HG03159 (cell line): ENCODE measurements at regions not wholly inside any gene's neighbourhood (a gene's known extent, or its start where the extent isn't known, plus 50 kb on each side); places are given as distances from the start of the nearest gene placed in this dataset.
"Not testable (repeated sequence)": the region's sequence is repeated elsewhere in the genome, so short reads cannot be mapped to it uniquely, and the experiment has no call there.

Experiments
- ATAC-seq: cut with Tn5 transposase; IDR thresholded peaks from one replicate; pipeline ENCODE4 v1.9.1; 2021; ENCODE audit warnings: mild to moderate bottlenecking, moderate library complexity; ENCODE audit not compliant: unreplicated experiment

GRCh38 chr9:75455444-75455921, 367.2 kb downstream of the OSTF1 start:
- peak; percentile 98 for ATAC-seq

- no peak for ATAC-seq
Observed at GRCh38 chr9:75456698-75457097, 368.4 kb downstream of the OSTF1 start.

DNA sequence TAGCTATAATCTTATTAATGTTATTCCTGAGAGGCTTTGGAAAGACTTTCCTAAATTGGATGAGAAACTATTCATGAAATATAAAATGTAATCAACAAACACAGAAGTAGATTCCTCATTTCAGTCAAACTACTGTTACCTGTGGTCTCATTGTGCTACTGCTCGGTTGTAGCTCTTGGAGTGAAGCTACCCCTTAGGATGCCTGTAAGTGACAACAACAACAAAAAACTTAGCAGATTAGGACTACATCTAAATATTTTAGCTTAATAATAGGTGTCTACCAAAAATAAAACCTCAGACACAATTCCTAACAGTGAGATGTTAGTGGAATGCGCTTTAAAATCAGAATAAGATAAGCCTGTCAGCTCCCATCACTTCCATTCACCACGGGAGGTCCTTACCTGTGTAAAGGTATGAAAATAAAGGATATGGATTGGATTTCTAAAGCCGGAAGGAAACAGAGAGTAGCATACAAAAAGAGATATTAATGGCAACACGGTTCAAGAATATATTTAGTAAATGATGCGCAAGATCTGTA, 369.2 kb downstream of the OSTF1 start:
- ATAC-seq, result no peak

DNA sequence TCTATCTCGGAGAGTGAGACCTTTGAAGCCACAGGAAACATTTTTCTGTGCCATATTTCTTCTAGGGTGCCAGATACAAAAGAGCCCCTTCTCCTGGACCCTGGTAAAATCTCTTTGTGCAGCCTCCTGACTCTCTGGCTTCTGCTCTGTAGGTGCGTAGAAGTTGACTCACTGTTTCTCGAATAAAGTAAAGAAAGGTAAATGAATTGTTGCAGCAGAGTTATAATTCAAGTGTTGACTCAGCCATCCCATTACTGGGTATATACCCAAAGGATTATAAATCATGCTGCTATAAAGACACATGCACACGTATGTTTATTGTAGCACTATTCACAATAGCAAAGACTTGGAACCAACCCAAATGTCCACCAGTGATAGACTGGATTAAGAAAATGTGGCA, 371.0 kb downstream of the OSTF1 start:
- not testable (repeated sequence) for ATAC-seq

DNA sequence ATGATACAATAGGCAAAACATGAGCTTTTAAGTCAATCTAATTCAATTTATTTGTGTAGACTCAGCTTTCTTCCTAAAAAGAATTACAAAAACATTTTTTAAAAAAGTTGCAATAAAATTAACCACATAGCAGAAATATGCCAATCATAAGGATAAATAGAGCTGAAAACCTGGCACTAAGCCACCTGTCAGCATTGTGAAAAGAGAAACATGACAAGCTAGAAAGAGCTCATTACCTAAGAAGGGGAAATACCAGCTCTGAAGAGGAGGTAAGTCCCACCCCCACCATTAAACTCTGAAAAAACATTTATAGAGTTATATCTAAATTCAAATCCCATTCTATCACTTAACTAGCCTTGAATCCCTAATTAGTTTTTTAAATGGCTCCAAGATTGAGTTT, 372.9 kb downstream of the OSTF1 start:
- ATAC-seq, result no peak

- ATAC-seq, result no peak
Observed at GRCh38 chr9:75462866-75463265, 374.6 kb downstream of the OSTF1 start.

- no peak for ATAC-seq
Observed at GRCh38 chr9:75463871-75464270, 375.6 kb downstream of the OSTF1 start.

- no peak for ATAC-seq
Observed at GRCh38 chr9:75464726-75465125, 376.4 kb downstream of the OSTF1 start.

- ATAC-seq, result no peak
Observed at GRCh38 chr9:75467142-75467541, 378.8 kb downstream of the OSTF1 start.

DNA sequence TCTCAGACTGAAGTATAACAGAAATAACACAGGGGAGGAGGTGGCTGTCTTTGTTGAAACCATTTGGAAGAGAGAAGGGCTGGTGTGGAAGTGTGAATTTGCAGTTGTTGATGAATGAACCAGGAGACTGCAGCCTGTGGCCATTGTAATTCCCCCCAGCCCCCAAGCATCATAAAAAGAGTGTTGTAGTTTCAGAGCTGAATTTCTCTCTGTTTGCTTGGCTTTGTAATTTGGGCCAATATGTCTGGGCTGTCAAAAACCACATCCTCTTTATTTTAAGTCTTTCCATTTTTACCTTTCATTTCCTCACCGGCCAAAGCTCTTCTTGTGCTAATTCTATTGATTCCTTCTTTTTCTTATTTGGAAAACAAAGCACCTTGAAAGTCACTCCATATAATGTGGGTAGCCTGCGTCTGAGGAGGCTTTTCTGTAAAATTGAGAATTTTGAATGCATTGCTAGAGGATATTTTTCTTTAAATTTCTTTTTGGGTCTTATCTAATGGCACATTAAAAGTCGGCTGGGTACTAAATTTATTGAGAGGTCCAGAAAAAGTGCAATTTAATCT, 383.3 kb downstream of the OSTF1 start:
- ATAC-seq, result no peak

- ATAC-seq, result no peak
Observed at GRCh38 chr9:75482566-75482965, 394.3 kb downstream of the OSTF1 start.

DNA sequence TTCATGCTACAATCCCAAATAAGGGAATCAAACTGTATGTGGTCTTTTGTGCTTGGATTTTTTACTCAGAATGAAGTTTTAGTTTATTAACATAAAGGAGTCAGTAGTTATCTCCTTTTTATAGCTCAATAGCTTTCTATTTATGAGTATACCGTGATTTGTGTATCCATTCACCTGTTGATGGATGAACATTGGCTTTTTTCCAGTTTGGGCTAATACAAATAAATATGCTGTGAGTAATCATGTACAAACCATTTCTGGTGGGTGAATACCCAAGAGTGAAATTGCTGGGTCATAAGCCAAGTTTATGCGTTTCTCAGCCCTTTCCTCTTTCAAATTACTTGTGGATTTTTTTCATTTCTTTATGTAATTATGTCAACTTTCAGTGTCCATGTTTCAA, 395.3 kb downstream of the OSTF1 start:
- no peak for ATAC-seq

DNA sequence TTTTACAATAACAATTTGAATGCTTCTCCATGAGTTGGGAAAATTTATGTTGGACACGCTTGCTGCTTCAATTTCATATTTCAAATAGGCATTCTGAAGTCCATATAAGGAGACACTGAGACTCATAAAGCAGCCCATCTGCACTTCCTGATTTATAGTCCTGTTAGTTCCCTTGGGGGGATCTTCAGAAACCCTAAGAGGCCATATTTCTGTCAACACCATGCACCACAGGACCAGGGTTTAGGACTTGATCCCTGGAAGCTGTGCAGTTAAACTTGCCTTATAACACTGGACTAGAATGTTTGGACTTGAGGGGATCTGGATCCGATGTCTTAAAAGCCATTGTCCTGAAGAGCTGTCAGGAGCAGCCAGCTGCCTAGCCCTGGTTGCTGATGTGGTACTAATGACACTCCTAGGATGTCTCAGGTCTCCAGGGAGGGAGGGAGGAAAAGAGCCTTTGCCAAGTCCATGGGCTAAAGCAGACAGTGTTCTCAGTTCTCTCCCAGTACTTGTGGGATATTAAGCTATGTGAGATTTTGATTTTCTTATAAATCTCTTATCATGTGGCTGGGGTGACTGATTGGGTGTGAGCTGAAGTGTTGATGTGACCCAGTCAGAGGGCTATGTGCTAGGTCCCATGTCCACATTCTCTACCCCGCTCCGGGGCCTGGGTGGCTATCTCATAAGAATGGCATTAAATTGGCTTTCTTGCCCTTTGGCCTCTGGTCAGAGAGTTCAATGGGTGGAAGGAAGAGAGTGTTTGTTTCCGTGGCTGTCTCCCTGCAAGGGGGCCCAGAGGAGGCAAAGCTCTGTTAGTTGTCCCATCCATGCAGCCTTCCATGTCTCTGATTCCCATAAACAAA, 399.8 kb downstream of the OSTF1 start:
- no peak for ATAC-seq

- ATAC-seq, result no peak
Observed at GRCh38 chr9:75488719-75489110, 400.4 kb downstream of the OSTF1 start.

GRCh38 chr9:75490326-75490725, 400.1 kb upstream of the PCSK5 start:
- no peak for ATAC-seq

GRCh38 chr9:75491533-75491932, 398.9 kb upstream of the PCSK5 start:
- no peak for ATAC-seq

DNA sequence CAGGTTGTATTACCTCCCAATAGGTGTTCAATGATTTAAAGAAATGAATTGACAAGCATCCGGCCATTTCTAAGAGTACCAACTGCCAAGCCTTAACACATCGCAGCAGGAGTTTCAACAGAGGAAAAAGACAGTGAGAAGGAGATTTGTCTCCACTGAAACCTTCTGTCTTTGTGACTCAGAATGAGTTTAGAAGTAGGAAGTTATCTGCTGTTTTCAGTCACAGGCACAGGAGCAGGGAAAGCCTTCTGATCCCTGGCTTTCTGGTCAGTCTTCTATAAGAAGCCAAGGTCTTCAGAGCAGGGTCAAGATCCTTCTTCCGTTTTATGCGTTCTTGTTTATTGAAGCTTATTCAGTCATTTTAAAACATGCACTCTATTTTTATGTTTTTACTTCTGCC, 390.7 kb upstream of the PCSK5 start:
- ATAC-seq, result no peak

- no peak for ATAC-seq
Observed at GRCh38 chr9:75500479-75500878, 390.0 kb upstream of the PCSK5 start.

GRCh38 chr9:75500940-75501339, 389.5 kb upstream of the PCSK5 start:
- ATAC-seq, result not testable (repeated sequence)

DNA sequence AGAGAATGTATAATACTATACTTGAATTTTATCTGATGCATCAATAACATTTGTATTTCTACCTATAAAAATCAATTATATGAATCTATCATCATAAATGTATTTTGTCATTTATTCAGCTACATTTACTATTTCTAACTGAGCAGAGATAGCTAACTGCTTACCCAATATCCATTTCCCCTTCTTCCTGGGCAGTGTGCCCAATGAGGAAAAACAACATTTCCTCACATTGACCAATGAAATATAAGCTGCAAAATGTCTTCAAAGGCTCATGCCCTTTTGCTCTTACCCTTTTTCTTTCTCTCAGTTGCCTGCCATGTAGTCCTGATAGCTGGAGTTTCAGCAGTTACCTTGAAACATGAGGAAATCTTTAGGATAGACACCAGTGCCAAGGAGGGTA, 385.8 kb upstream of the PCSK5 start:
- no peak for ATAC-seq

DNA sequence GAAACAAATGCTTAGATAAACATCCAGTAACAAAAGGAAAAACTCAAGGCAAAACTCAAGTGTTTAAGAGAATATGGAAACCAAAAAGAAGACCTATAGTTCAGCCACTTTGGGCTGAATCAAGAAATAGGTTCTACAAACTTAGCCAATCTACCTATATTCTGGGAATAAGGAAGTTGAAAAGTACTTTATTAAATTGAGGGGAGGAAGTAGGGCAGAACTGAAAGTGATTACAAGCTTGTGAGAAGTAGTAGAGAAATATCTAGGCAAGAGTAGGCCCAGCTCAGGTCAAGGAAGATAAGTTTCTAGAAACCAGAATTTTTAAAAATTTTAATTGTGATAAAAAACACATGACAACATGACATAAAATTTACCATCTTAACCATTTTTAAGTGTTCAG, 384.8 kb upstream of the PCSK5 start:
- ATAC-seq, result no peak

DNA sequence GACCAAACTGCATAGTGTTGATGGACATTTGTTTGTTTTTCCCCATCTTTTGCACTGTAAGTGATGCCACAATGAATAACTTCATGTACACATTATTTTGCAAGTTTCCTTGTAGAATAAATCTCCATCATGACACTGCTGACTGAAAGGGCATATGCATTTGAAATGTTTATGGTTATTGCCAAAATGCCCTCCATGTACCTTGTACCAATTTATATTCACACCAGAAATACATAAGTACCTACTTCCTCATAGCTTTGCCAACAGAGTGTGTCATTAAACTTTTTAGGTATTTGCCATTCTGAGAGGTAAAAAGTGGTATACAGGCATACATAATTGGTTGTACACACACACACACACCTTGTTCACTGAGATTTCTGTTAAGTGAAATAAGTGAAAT, 361.0 kb upstream of the PCSK5 start:
- no peak for ATAC-seq
